ENCODE measurements at regions not wholly inside any gene's neighbourhood (a gene's known extent, or its start where the extent isn't known, plus 50 kb on each side); places are given as distances from the start of the nearest gene placed in this dataset.

DNA sequence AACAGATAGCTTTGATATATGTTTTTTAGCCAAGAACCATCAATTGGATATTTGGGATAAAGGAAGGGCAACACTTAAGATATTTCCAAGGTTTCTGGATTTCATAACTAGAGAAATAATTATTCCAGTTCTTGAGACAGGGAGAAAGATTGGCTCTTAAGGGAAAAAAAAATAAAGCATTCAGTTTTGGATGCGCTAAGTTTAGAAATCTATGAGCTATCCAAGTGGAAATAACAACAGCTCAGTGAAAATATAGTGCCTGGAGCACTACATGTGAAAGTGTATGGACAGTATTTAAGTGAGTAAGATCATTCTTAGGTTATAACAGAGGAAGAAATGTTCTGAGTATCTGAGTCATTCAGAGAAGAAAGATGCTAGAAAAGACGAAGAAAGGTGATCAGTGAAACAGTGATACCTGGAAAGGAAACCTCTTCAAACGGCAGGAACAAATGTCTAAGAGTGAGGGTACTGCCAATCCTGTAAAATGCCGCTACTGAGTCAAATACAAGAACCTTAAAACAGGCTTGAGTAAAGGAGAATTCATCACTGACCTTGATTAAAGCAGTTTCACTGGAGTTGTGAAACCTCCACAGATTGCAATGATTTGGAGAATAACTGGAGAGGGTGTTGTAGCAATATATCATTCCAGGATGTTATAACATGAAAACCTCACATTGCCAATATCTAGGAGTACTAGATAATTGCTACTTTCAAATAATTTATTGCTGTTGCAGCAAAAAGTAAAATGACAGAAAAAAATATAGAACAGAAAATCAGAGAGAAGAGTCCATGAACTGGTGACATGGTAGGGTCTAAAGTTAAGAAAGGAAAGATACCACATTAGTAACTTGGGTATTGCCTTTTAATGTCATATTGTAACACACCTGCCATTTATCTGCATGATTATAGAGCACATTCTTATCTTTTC is 482.1 kb upstream of the RGS18 start:
- intact Hi-C loops (cut with micrococcal nuclease) = no loop called here
- WGBS (ENCODE audit: insufficient coverage) = 81% methylated on average over 4 of the region's 4 CpGs
- DNase-seq = no peak
- Histone ChIP-seq H3K27me3 (ENCODE audit: control insufficient read depth, insufficient read depth, low read length) (no peaks in the 10 kb centered on the region), H3K4me1 (ENCODE audit: control insufficient read depth, insufficient read depth, low read length) (no peaks in the 10 kb centered on the region), H3K36me3 (ENCODE audit: control insufficient read depth, insufficient read depth, low read length) (no peaks in the 10 kb centered on the region), H3K4me3 (ENCODE audit: low read length) (no peak overlapping the region), H3K9me3 (ENCODE audit: control insufficient read depth, insufficient read depth, low read length) (no peaks in the 10 kb centered on the region), H3K27ac (ENCODE audit: low read length) (no peak overlapping the region)
- TF ChIP-seq, protein P1, sequence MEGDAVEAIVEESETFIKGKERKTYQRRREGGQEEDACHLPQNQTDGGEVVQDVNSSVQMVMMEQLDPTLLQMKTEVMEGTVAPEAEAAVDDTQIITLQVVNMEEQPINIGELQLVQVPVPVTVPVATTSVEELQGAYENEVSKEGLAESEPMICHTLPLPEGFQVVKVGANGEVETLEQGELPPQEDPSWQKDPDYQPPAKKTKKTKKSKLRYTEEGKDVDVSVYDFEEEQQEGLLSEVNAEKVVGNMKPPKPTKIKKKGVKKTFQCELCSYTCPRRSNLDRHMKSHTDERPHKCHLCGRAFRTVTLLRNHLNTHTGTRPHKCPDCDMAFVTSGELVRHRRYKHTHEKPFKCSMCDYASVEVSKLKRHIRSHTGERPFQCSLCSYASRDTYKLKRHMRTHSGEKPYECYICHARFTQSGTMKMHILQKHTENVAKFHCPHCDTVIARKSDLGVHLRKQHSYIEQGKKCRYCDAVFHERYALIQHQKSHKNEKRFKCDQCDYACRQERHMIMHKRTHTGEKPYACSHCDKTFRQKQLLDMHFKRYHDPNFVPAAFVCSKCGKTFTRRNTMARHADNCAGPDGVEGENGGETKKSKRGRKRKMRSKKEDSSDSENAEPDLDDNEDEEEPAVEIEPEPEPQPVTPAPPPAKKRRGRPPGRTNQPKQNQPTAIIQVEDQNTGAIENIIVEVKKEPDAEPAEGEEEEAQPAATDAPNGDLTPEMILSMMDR (IDR thresholded peaks at IDR 0.05) = no peak
- no peak overlapping the region for H3K27ac Mint-ChIP-seq
- H3K36me3 Mint-ChIP-seq = no peaks in the 10 kb centered on the region
- no peaks in the 10 kb centered on the region for H3K4me1 Mint-ChIP-seq
- no peak for ATAC-seq
- H3K9me3 Mint-ChIP-seq = peaks cover 4 to 10% of the 10 kb centered on the region in 2 donors
- H3K27me3 Mint-ChIP-seq (ENCODE audit: low read depth in 2 of 2) = no peaks in the 10 kb centered on the region
- H3K4me3 Mint-ChIP-seq = no peak overlapping the region

DNA sequence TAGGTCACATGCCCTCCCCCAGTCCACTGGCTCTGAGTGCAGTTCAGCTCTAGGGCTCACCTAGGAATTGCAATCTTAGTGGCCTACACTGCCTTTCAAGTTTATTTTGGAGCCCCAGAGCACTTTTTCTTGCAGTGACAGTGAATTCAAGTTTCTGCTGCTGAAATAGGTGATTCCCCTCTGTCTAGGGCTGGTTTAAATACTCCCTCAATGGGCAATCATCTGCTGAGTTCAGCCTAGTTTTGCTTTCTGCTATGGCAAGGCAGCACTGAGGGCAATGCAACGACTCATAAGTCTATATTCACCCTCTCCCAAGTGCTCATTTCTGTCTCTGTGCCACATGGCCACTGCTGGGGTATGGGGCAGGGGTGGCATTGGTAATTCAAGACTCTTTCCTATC is 472.6 kb upstream of the RGS18 start:
- Histone ChIP-seq H3K4me3 (ENCODE audit: low read length) (no peak overlapping the region), H3K36me3 (ENCODE audit: control insufficient read depth, insufficient read depth, low read length) (no peaks in the 10 kb centered on the region), H3K9me3 (ENCODE audit: control insufficient read depth, insufficient read depth, low read length) (peaks cover 7% of the 10 kb centered on the region), H3K27me3 (ENCODE audit: control insufficient read depth, insufficient read depth, low read length) (no peaks in the 10 kb centered on the region), H3K27ac (ENCODE audit: low read length) (no peak overlapping the region), H3K4me1 (ENCODE audit: control insufficient read depth, insufficient read depth, low read length) (no peaks in the 10 kb centered on the region)
- Mint-ChIP-seq H3K36me3 (peaks cover 9% of the 10 kb centered on the region), H3K4me1 (no peaks in the 10 kb centered on the region), H3K4me3 (no peak overlapping the region), H3K27ac (no peak overlapping the region), H3K27me3 (ENCODE audit: low read depth in 2 of 2) (no peaks in the 10 kb centered on the region), H3K9me3 (peaks cover 5 to 8% of the 10 kb centered on the region in 2 donors)
- intact Hi-C loops (cut with micrococcal nuclease) = no loop called here
- ATAC-seq (no peak), DNase-seq (no peak)
- 86% methylated on average over 1 of the region's 1 CpG for WGBS (ENCODE audit: insufficient coverage)
- TF ChIP-seq, protein P1 (IDR thresholded peaks at IDR 0.05) = no peak

DNA sequence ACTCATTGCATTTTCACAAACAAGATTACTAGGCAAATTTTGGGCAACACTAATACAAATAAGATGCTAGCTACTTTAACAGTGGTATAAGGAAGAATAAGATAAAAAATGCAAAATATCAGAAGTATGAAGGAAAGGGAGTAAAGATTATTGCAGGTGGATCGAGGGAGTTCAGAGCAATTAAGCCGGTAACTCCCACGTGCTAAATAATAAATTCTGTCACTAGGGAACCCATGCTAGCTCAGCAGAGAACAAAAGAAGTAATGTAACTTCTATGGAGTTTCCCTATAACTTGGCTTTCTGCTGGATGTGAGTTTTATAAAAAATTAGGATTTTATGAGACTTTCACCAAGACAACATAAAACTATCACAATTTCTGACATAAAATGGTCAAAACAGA is 470.5 kb upstream of the RGS18 start:
- Mint-ChIP-seq H3K27ac (no peak overlapping the region), H3K27me3 (ENCODE audit: low read depth in 2 of 2) (no peaks in the 10 kb centered on the region), H3K4me3 (no peak overlapping the region), H3K9me3 (peaks cover 3 to 5% of the 10 kb centered on the region in 2 donors), H3K36me3 (peaks cover 9% of the 10 kb centered on the region), H3K4me1 (no peaks in the 10 kb centered on the region)
- H3K27ac ChIP-seq (ENCODE audit: low read length) = no peak overlapping the region
- ATAC-seq (no peak), DNase-seq (no peak)
- no peaks in the 10 kb centered on the region for H3K4me1 ChIP-seq (ENCODE audit: control insufficient read depth, insufficient read depth, low read length)
- no peaks in the 10 kb centered on the region for H3K27me3 ChIP-seq (ENCODE audit: control insufficient read depth, insufficient read depth, low read length)
- peaks cover 7% of the 10 kb centered on the region for H3K9me3 ChIP-seq (ENCODE audit: control insufficient read depth, insufficient read depth, low read length)
- TF ChIP-seq, protein P1 (IDR thresholded peaks at IDR 0.05) = no peak
- no peak overlapping the region for H3K4me3 ChIP-seq (ENCODE audit: low read length)
- 58% methylated on average over 3 of the region's 3 CpGs for WGBS (ENCODE audit: insufficient coverage)
- H3K36me3 ChIP-seq (ENCODE audit: control insufficient read depth, insufficient read depth, low read length) = no peaks in the 10 kb centered on the region
- intact Hi-C loops (cut with micrococcal nuclease) = no loop called here

DNA sequence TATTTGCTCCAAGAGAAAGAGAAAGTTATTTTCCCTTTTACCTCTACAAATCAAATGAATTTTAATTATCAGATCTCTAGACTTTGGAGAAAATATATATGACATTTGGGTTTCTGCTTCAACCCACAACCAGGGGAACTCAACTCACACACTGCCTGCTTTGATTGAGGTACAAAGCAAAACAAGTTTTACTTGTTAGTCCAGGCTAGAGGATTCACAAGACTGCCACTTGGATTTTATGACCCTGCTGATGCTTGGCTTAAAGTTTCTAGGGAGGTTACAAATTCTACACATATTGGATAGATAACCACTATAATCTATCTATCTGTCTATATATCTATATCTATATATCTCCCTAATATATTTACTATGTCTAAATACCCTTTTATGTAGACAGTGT is 467.3 kb upstream of the RGS18 start:
- Histone ChIP-seq H3K36me3 (ENCODE audit: control insufficient read depth, insufficient read depth, low read length) (no peaks in the 10 kb centered on the region), H3K27ac (ENCODE audit: low read length) (no peak overlapping the region), H3K4me3 (ENCODE audit: low read length) (no peak overlapping the region), H3K4me1 (ENCODE audit: control insufficient read depth, insufficient read depth, low read length) (no peaks in the 10 kb centered on the region), H3K27me3 (ENCODE audit: control insufficient read depth, insufficient read depth, low read length) (no peaks in the 10 kb centered on the region), H3K9me3 (ENCODE audit: control insufficient read depth, insufficient read depth, low read length) (peaks cover 3% of the 10 kb centered on the region)
- intact Hi-C loops (cut with micrococcal nuclease) = no loop called here
- TF ChIP-seq, protein P1 (IDR thresholded peaks at IDR 0.05) = no peak
- Mint-ChIP-seq H3K27ac (no peak overlapping the region), H3K27me3 (ENCODE audit: low read depth in 2 of 2) (no peaks in the 10 kb centered on the region), H3K4me3 (no peak overlapping the region), H3K4me1 (peaks cover 0 to 5% of the 10 kb centered on the region in 2 donors), H3K9me3 (peaks cover 6 to 13% of the 10 kb centered on the region in 2 donors), H3K36me3 (no peaks in the 10 kb centered on the region)
- DNase-seq (no peak), ATAC-seq (no peak)

Measured in natural killer cell (primary cell).